Stomach (tissue), 4 donors: ENCODE measurements at regions not wholly inside any gene's neighbourhood (a gene's known extent, or its start where the extent isn't known, plus 50 kb on each side); places are given as distances from the start of the nearest gene placed in this dataset.

Experiments used
- CTCF ChIP-seq, 7 experiments: fragments of 450-650 bp in 4 of 7; fragments of 200-600 bp in 3 of 7; sonication (generic) in 3 of 7; IDR thresholded peaks; one replicate each; pipeline ENCODE4 v1.5.1; 2016 to 2019; ENCODE audit warnings: antibody characterized with exemption in 7 of 7, control low read depth in 2 of 7, mild to moderate bottlenecking in 1 of 7
- POLR2AphosphoS5 ChIP-seq, 3 donors: sonication (generic); formaldehyde crosslinking; IDR thresholded peaks; one replicate each; pipeline ENCODE4 v1.6.1; 2016; ENCODE audit warnings: antibody characterized with exemption in 3 of 3

GRCh38 chr4:97432551-97432950 is 710.7 kb downstream of the STPG2 start:
- TF ChIP-seq CTCF (IDR thresholded peaks at IDR 0.05), result no peak
- no peak for TF ChIP-seq POLR2AphosphoS5 (IDR thresholded peaks at IDR 0.05)
